Naive thymus-derived CD4-positive, alpha-beta T cell (primary cell): ENCODE measurements at regions not wholly inside any gene's neighbourhood (a gene's known extent, or its start where the extent isn't known, plus 50 kb on each side); places are given as distances from the start of the nearest gene placed in this dataset.
"Not testable (repeated sequence)": the region's sequence is repeated elsewhere in the genome, so short reads cannot be mapped to it uniquely, and the experiment has no call there.

Experiments
- ATAC-seq: fragments of 150-1000 bp; cut with Tn5 transposase; 2 replicates; pipeline ENCODE4 v1.10.0; 2021; ENCODE audit warnings: mild to moderate bottlenecking, moderate library complexity
- CTCF ChIA-PET: fragments of 350-600 bp; sonication (Branson Sonifier 250); formaldehyde crosslinking; loops from one replicate; lab custom pipeline; 2021; ENCODE audit warnings: antibody characterized with exemption; lab: Charles Lee
- POLR2A ChIA-PET: fragments of 350-600 bp; sonication (Branson Sonifier 250); formaldehyde crosslinking; loops from one replicate; lab custom pipeline; 2021; ENCODE audit warnings: antibody characterized with exemption, inconsistent platforms; lab: Charles Lee
- DNase-seq, 9 donors: peaks; one replicate each; pipeline versions ENCODE4 v3.0.0 to v3.0.0-alpha.2; 2020 to 2022; ENCODE audit warnings: mixed read lengths in 1 of 9
- H3K27ac ChIP-seq: one replicate; pipeline ENCODE4 v1.7.0; 2013; ENCODE audit warnings: mild to moderate bottlenecking, low read depth, low read length, moderate library complexity
- H3K27me3 ChIP-seq, 2 donors: one replicate each; pipeline ENCODE4 v1.7.0; 2013; ENCODE audit warnings: low read length in 2 of 2, mild to moderate bottlenecking in 2 of 2, moderate library complexity in 2 of 2; ENCODE audit not compliant: control insufficient read depth in 2 of 2, insufficient read depth in 2 of 2
- H3K36me3 ChIP-seq, 3 experiments: 1 replicate in 2 of 3; 2 replicates in 1 of 3; pipeline ENCODE4 v1.7.0; 2013; ENCODE audit warnings: low read length in 3 of 3, mild to moderate bottlenecking in 3 of 3, moderate library complexity in 1 of 3; ENCODE audit not compliant: insufficient read depth in 3 of 3, control insufficient read depth in 2 of 3
- H3K4me1 ChIP-seq, 2 donors: one replicate each; pipeline ENCODE4 v1.7.0; 2013; ENCODE audit warnings: low read length in 2 of 2, mild to moderate bottlenecking in 2 of 2, moderate library complexity in 1 of 2; ENCODE audit not compliant: control insufficient read depth in 2 of 2, insufficient read depth in 2 of 2
- H3K4me3 ChIP-seq: 2 replicates; pipeline ENCODE4 v1.7.0; 2013; ENCODE audit warnings: mild to moderate bottlenecking, low read length
- H3K9me3 ChIP-seq, 3 experiments: 1 replicate in 2 of 3; 2 replicates in 1 of 3; pipeline ENCODE4 v1.7.0; 2013; ENCODE audit warnings: low read length in 3 of 3; ENCODE audit not compliant: control insufficient read depth in 2 of 3
- H3K27ac Mint-ChIP-seq, 9 donors: one replicate each; pipeline ENCODE4 v1.8.0; 2020 to 2022; ENCODE audit warnings: mixed read lengths in 9 of 9, mild to moderate bottlenecking in 8 of 9, moderate library complexity in 5 of 9, inconsistent platforms in 2 of 9
- H3K27me3 Mint-ChIP-seq, 5 donors: one replicate each; pipeline ENCODE4 v1.8.0; 2021 to 2022; ENCODE audit warnings: mixed read lengths in 5 of 5, mild to moderate bottlenecking in 1 of 5
- H3K36me3 Mint-ChIP-seq, 5 donors: one replicate each; pipeline ENCODE4 v1.8.0; 2020 to 2022; ENCODE audit warnings: mixed read lengths in 5 of 5, mild to moderate bottlenecking in 3 of 5, inconsistent platforms in 1 of 5
- H3K4me1 Mint-ChIP-seq, 7 donors: one replicate each; pipeline ENCODE4 v1.8.0; 2020 to 2022; ENCODE audit warnings: mixed read lengths in 7 of 7, mild to moderate bottlenecking in 3 of 7, inconsistent platforms in 1 of 7
- H3K4me3 Mint-ChIP-seq, 10 donors: one replicate each; pipeline ENCODE4 v1.8.0; 2020 to 2022; ENCODE audit warnings: mild to moderate bottlenecking in 10 of 10, mixed read lengths in 10 of 10, moderate library complexity in 6 of 10, inconsistent platforms in 2 of 10
- H3K9me3 Mint-ChIP-seq, 11 donors: one replicate each; pipeline ENCODE4 v1.8.0; 2020 to 2022; ENCODE audit warnings: mixed read lengths in 11 of 11, mild to moderate bottlenecking in 4 of 11, inconsistent platforms in 1 of 11, moderate library complexity in 1 of 11
- intact Hi-C, 2 donors: fragments of 100-400 bp; cut with micrococcal nuclease; formaldehyde crosslinking; loops; one replicate each; pipeline ENCODE4 v1.15.1; 2023

DNA sequence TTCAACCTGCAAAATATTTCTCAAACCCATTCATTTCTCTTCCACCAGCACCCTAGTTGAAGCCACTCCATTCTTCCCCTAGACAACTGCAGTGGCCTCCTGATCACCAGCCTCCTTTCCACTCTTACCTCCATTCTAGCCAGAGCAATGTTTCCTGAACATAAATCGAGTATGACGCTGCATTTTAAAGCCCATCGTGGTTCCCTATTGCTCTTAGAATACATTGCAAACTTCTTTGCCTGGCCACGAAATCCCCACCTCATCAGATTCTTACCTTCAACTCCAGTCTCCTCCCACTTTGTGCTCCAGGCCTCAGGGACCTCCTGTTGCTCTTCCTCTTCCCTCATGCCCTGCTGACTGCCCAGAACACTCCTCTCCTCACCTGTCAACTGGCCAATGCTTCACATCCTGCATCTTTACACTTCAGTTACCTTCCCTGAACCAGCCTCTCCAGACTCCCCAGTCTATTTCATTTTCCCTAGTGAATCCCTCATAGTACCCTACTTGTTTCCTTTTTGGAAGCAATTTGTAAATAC, 176.5 kb upstream of the CTAGE1 start:
- Mint-ChIP-seq H3K4me3 (peak overlapping the region in 1 of 10 donors; percentile 12), H3K27me3 (peaks cover 0 to 11% (median 5%) of the 10 kb centered on the region in 5 donors), H3K36me3 (no peaks in the 10 kb centered on the region), H3K4me1 (no peaks in the 10 kb centered on the region), H3K27ac (no peak overlapping the region), H3K9me3 (peaks cover 0 to 8% (median 5%) of the 10 kb centered on the region in 11 donors)
- no peaks in the 10 kb centered on the region for H3K36me3 ChIP-seq
- ChIA-PET POLR2A (no interaction called here), CTCF (no interaction called here)
- H3K9me3 ChIP-seq: no peaks in the 10 kb centered on the region
- H3K4me1 ChIP-seq: no peaks in the 10 kb centered on the region
- ATAC-seq: no peak
- intact Hi-C loops: no loop called here
- peaks cover 0 to 3% of the 10 kb centered on the region in 2 donors for H3K27me3 ChIP-seq
- H3K4me3 ChIP-seq: no peak overlapping the region
- no peak for DNase-seq
- no peak overlapping the region for H3K27ac ChIP-seq

DNA sequence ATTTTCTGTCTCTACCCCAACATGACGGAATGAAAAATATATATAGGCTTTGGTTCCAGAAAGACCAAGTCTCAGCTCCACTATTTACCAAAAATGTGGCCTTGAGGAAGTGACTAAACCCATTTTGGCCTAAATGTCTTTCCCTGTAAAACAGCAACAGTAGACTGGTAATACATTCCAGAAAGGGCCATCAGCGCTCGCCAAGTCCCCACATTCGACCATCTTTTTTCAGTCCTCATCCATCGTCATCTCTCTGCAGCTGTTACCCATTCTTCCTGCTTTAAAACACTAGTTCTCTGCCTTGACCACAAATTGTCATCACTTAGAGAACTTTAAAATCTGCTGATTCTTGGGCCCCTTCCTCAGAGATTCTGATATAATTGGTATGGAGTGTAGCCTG, 183.8 kb upstream of the CTAGE1 start:
- ChIA-PET CTCF (no interaction called here), POLR2A (no interaction called here)
- Histone ChIP-seq H3K4me3 (no peak overlapping the region), H3K36me3 (no peaks in the 10 kb centered on the region), H3K4me1 (no peaks in the 10 kb centered on the region), H3K9me3 (peaks cover 0 to 3% (median 0%) of the 10 kb centered on the region in 3 experiments), H3K27ac (no peak overlapping the region), H3K27me3 (no peaks in the 10 kb centered on the region)
- Mint-ChIP-seq H3K36me3 (no peaks in the 10 kb centered on the region), H3K9me3 (peaks cover 0 to 11% (median 2%) of the 10 kb centered on the region in 11 donors), H3K4me3 (no peak overlapping the region), H3K27me3 (peaks cover 0 to 31% (median 5%) of the 10 kb centered on the region in 5 donors), H3K4me1 (no peaks in the 10 kb centered on the region), H3K27ac (no peak overlapping the region)
- intact Hi-C loops: no loop called here
- ATAC-seq (no peak), DNase-seq (no peak)

DNA sequence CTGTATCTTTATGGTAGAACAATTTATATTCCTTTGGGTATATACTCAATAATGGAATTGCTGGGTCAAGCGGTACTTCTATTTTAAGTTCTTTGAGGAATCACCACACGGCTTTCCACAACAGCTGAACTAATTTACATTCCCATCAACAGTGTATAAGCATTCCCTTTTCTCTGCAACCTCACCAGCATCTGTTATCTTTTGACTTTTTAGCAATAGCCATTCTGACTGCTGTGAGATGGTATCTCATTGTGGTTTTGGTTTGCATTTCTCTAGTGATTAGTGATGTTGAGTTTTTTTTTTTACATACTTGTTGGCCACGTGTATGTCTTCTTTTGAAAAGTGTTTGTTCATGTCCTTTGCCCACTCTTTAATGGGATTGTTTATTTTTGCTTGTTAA, 184.7 kb upstream of the CTAGE1 start:
- H3K4me1 Mint-ChIP-seq, H3K27ac ChIP-seq, DNase-seq, H3K9me3 ChIP-seq, intact Hi-C loops, H3K4me1 ChIP-seq, H3K27me3 ChIP-seq, ATAC-seq, H3K4me3 Mint-ChIP-seq, H3K4me3 ChIP-seq, CTCF ChIA-PET, H3K27ac Mint-ChIP-seq, H3K36me3 Mint-ChIP-seq, POLR2A ChIA-PET, H3K36me3 ChIP-seq: not testable (repeated sequence)
- H3K27me3 Mint-ChIP-seq: peaks cover 0 to 31% (median 7%) of the 10 kb centered on the region in 5 donors
- H3K9me3 Mint-ChIP-seq: peaks cover 0 to 11% (median 2%) of the 10 kb centered on the region in 11 donors

DNA sequence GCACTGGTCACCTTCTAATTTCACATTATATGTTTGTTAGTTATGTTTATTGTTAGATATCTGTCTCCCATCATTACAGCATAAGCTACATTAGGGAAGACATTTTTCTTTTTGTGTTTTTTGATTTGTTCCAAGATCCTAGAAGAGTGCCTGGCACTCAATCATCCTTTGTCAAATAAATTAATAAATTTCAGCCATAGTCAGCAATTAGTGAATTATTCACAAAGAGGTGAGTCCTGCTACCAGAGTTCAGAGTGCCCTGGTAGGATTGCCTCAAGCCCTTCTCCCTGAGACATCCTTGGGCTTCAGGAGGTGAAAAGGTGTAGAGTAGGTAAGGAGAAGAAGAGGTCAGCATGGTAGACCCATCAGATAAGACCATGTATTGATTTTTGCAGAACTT, 186.2 kb upstream of the CTAGE1 start:
- no peak overlapping the region for H3K4me3 ChIP-seq
- H3K36me3 ChIP-seq: no peaks in the 10 kb centered on the region
- no peaks in the 10 kb centered on the region for H3K4me1 Mint-ChIP-seq
- intact Hi-C loops: no loop called here
- H3K9me3 ChIP-seq: peaks cover 0 to 3% (median 0%) of the 10 kb centered on the region in 3 experiments
- ATAC-seq (no peak), DNase-seq (no peak)
- H3K4me1 ChIP-seq: no peaks in the 10 kb centered on the region
- no peak overlapping the region for H3K4me3 Mint-ChIP-seq
- POLR2A ChIA-PET: no interaction called here
- H3K27me3 ChIP-seq: no peaks in the 10 kb centered on the region
- peaks cover 0 to 11% (median 2%) of the 10 kb centered on the region in 11 donors for H3K9me3 Mint-ChIP-seq
- no peaks in the 10 kb centered on the region for H3K36me3 Mint-ChIP-seq
- peaks cover 0 to 30% (median 14%) of the 10 kb centered on the region in 5 donors for H3K27me3 Mint-ChIP-seq
- no peak overlapping the region for H3K27ac Mint-ChIP-seq
- no peak overlapping the region for H3K27ac ChIP-seq
- CTCF ChIA-PET: interaction anchor here (0.5 kb wide), 1 partner anchor 1528 kb away, joined by 3 read pairs; no protein-coding TSS in a partner anchor

DNA sequence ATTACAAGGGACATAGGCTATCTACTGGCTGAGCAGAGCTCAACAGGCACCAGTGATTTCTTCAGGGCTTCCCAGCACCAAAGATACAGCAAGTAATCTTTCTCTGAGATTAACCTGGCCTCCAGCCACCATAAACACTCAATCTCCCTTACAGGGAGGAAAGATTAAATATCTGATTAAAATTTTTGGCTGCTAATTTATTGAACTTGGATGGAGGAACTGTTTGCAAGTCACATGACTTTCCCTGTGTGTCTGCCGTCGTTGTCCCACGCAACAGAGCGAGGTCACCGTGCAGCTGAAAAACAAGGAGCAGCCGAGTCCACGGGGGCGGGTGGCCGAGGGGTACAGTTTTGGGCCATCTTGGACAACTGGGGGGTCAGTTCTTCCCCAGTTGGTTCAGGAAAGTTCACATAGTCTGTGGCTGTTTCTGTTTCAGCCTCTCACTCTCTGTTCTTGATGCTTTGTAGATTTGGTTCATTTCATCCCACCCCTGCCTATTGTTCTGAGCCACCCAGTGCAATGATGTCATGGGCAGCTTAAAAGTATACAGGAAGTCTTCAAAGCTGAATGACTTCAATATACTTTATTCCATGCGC, 186.8 kb upstream of the CTAGE1 start:
- intact Hi-C loops: no loop called here
- H3K27ac ChIP-seq: no peak overlapping the region
- Mint-ChIP-seq H3K4me1 (no peaks in the 10 kb centered on the region), H3K36me3 (no peaks in the 10 kb centered on the region), H3K9me3 (peaks cover 0 to 7% (median 0%) of the 10 kb centered on the region in 11 donors), H3K4me3 (no peak overlapping the region), H3K27ac (no peak overlapping the region), H3K27me3 (peaks cover 0 to 26% (median 10%) of the 10 kb centered on the region in 5 donors)
- H3K27me3 ChIP-seq: no peaks in the 10 kb centered on the region
- POLR2A ChIA-PET: no interaction called here
- H3K9me3 ChIP-seq: peaks cover 0 to 3% (median 0%) of the 10 kb centered on the region in 3 experiments
- no peak overlapping the region for H3K4me3 ChIP-seq
- no peak for DNase-seq
- CTCF ChIA-PET: no interaction called here
- no peaks in the 10 kb centered on the region for H3K4me1 ChIP-seq
- ATAC-seq: no peak
- no peaks in the 10 kb centered on the region for H3K36me3 ChIP-seq

DNA sequence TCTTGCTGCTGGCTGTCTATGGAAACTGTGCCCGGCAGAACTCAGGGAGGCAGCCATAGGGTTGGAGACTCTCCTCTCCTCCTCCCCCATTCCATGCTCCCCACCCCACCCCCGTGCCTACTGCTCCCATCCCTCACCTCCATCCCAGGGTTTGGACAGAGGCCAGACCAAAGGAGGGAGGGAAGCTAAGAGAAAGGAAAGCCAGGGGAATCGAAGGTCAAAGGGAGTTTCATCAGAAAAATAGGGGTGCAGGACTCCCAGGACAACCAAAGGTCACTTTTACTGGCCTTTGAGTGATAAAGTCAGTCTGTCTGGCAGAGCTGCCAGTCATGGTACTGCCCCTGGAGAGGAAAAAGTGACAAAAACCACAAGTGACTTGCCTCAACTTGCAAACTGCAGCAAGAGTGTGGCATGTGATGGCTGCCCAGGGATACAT, 187.3 kb upstream of the CTAGE1 start:
- Mint-ChIP-seq H3K4me3 (no peak overlapping the region), H3K36me3 (no peaks in the 10 kb centered on the region), H3K27ac (no peak overlapping the region), H3K27me3 (peaks cover 0 to 26% (median 9%) of the 10 kb centered on the region in 5 donors), H3K9me3 (peaks cover 0 to 7% (median 0%) of the 10 kb centered on the region in 11 donors), H3K4me1 (no peaks in the 10 kb centered on the region)
- Histone ChIP-seq H3K4me1 (no peaks in the 10 kb centered on the region), H3K9me3 (peaks cover 0 to 3% (median 0%) of the 10 kb centered on the region in 3 experiments), H3K27me3 (no peaks in the 10 kb centered on the region), H3K36me3 (no peaks in the 10 kb centered on the region), H3K27ac (no peak overlapping the region), H3K4me3 (no peak overlapping the region)
- ChIA-PET POLR2A (no interaction called here), CTCF (no interaction called here)
- intact Hi-C loops: no loop called here
- no peak for DNase-seq
- no peak for ATAC-seq

DNA sequence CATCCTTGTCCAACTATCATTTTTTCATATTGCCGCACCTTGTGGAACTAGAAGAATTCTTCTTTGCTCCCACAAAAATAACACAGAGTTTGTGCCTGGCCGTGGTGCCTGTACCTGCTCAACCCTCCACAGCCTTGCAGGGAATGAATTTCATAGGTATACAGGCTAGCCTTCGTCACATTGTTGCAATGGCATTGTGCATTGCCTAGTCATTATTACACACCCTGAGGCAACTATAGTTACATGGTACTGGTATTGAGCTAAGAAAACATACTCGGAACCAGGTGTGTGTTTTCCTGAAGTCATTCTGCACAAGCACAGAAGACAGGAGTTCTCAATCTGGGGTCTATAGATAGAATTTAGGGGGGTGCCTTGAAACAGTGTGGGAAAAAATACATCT, 188.0 kb upstream of the CTAGE1 start:
- intact Hi-C loops: no loop called here
- ATAC-seq (no peak), DNase-seq (no peak)
- POLR2A ChIA-PET: no interaction called here
- no peak overlapping the region for H3K4me3 ChIP-seq
- Mint-ChIP-seq H3K4me3 (no peak overlapping the region), H3K27me3 (peaks cover 0 to 23% (median 6%) of the 10 kb centered on the region in 5 donors), H3K27ac (no peak overlapping the region), H3K9me3 (peaks cover 0 to 5% (median 0%) of the 10 kb centered on the region in 11 donors), H3K4me1 (no peaks in the 10 kb centered on the region), H3K36me3 (no peaks in the 10 kb centered on the region)
- H3K27ac ChIP-seq: no peak overlapping the region
- no peaks in the 10 kb centered on the region for H3K27me3 ChIP-seq
- H3K36me3 ChIP-seq: no peaks in the 10 kb centered on the region
- H3K4me1 ChIP-seq: no peaks in the 10 kb centered on the region
- peaks cover 0 to 3% (median 0%) of the 10 kb centered on the region in 3 experiments for H3K9me3 ChIP-seq
- CTCF ChIA-PET: no interaction called here
